ENCODE measurements at regions not wholly inside any gene's neighbourhood (a gene's known extent, or its start where the extent isn't known, plus 50 kb on each side); places are given as distances from the start of the nearest gene placed in this dataset.
A peak's percentile ranks its signal among the peaks of the same experiment; 100 is the strongest.
"Not testable (repeated sequence)": the region's sequence is repeated elsewhere in the genome, so short reads cannot be mapped to it uniquely, and the experiment has no call there.

DNA sequence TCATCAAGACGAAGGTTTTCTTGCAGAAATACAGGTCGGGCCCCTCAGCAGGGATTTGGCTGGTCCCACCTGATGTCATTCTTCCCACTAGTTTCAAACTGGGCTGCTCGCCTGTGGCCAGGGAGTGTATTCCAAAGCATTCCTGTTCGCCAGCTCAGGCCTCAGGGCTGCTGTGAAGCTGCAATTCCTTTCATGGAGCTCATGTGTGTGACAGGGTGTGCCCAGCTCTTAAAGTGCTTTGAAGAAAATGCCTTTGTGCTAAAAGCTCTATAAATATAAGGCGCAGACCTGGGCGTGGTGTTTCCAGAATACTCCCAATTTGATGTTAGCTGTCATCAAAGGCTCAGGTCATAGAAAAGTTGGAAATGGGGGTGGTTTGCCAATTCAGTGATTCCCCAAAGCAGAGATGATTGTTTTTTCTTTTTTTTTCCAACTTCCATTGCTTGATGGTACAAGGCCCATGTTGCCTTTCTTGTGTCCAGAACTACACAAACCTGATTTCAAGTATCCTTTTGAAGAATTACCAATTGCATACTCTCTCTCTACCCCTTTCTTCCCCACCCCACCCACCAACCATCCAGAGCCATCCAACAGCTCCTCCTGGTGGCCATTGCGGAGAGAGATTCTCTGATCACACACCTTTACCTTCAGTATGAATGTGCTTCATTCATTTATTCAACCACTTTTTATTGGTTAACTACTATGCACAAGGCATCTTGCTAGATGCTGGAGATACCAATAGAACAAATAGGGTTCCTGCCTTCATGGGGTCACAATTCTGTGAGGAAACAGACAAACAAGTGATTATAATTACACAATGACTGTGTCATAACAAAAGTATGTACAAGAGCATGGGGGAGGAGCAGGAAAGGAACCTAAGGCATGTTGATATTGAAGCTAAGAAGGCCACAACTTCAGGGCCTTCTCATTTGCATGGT lies 297.3 kb upstream of the LYZL1 start:
- peak; percentile 11 for DNase-seq (ENCODE audit: low read depth)

- no peak for DNase-seq (ENCODE audit: low read depth)
Observed at GRCh38 chr10:28993056-28993455, 295.8 kb upstream of the LYZL1 start.

- no peak for DNase-seq (ENCODE audit: low read depth)
Observed at GRCh38 chr10:28993861-28994260, 295.0 kb upstream of the LYZL1 start.

DNA sequence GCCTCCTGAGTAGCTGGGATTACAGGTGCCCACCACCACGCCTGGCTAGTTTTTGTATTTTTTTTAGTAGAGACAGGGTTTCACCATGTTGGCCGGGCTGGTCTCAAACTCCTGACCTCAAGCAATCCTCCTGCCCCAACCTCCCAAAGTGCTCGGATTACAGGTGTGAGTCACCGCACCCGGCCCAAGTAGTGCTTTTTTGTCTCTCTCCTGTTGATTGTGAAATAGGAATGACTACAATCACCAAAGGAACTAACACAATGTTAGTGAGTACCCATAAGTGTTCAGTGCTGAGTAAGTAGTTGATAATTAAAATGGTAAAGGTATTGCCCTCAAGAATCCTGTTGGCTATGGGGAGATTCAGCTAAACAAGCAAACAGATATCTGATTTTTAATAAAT lies 294.1 kb upstream of the LYZL1 start:
- DNase-seq (ENCODE audit: low read depth) = not testable (repeated sequence)

GRCh38 chr10:28995497-28995896 lies 293.4 kb upstream of the LYZL1 start:
- no peak for DNase-seq (ENCODE audit: low read depth)

DNA sequence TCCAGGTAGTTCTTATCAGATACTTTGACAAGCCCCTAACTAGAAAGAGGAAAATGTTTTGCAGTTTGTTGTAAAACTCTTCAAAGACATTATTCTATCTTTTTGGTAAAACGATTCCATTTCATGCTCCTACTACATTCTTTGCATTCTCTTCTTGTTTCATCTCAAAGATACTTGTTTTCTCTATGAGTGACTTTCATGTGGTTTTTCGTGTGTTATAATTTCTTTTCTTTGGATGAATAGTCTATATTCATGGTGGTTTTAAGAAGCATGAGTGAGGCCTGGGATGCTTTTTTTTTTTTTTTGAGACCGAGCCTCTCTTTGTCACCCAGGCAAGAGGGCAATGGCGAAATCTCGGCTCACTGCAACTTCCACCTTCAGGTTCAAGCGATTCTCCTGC lies 292.5 kb upstream of the LYZL1 start:
- DNase-seq (ENCODE audit: low read depth) = no peak

DNA sequence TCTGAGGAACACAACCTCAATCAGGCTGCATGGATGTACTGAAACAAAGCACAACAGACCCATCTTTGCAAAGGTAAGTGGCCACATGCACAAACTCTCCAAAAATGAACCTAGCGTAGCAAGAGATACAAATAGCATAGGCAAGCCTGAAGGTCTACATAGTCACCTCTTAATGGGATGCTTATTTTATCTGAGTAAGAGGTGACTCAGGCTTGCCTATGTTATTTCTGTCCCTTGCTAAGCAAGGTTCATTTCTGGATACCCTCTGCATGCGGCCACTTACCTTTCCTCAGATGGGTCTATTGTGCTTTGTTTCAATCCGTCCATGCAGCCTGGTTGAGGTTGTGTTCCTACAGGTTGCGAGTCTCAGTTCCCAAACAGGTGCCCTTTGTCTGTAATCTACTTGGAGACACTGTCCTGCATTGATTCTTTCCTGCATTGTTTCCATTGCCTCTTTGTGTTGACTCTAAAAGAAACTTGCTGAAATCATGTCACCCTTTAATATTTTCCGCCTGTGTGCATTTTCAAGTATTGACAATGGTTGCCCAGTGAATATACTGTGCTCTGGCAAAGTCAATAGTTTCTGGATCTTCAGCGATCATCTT lies 291.8 kb upstream of the LYZL1 start:
- DNase-seq (ENCODE audit: low read depth) = no peak

- no peak for DNase-seq (ENCODE audit: low read depth)
Observed at GRCh38 chr10:28997734-28998133, 291.1 kb upstream of the LYZL1 start.

DNA sequence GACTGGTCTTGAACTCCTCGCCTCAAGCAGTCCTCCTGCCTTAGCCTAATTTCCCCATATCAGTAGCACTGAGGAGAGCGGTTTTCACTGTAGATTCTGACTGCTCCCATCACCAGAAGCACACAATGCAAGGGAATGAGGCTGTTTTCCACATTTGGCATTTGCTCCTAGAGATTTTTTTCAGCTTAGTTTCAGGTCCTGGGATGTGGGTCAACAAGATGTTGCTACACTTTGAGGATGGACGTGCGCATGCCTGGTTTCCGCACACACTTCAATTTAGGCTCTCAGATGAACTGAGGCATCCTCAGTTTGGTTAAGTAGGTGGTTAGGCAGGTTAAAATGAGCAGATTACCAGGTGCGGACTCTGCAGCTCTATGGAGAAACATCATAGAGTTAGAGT lies 287.1 kb upstream of the LYZL1 start:
- DNase-seq (ENCODE audit: low read depth) = no peak

DNA sequence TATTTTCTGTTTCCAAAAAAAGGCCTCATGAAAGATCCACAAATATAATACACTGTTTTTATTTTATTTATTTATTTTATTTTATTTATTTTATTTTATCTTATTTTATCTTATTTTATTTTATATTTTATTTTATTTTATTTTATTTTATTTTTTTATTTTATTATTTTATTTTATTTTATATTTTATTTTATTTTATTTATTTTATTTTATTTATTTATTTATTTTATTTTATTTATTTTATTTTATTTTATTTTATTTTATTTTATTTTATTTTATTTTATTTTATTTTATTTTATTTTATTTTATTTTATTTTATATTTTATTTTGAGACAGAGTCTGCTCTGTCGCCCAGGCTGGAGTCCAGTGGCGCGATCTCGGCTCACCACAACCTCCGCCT lies 285.9 kb upstream of the LYZL1 start:
- DNase-seq (ENCODE audit: low read depth) = not testable (repeated sequence)

DNA sequence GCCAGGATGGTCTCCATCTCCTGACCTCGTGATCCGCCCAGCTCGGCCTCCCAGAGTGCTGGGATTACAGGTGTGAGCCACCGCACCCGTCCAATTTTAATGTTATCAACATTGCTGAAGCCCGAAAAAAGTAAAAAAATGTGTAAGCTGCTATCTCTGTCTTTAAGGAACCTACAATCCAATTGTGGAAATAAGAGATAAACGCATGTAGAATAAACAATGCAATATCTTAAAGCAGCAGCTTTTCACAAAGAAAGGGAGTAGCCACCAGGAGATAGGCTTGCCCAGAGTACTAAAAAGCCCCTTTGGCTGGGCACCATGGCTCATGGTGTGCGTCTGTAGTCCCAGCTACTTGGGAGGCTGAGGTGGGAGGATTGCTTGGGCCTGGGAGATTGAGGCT lies 282.9 kb upstream of the LYZL1 start:
- DNase-seq (ENCODE audit: low read depth) = no peak

DNA sequence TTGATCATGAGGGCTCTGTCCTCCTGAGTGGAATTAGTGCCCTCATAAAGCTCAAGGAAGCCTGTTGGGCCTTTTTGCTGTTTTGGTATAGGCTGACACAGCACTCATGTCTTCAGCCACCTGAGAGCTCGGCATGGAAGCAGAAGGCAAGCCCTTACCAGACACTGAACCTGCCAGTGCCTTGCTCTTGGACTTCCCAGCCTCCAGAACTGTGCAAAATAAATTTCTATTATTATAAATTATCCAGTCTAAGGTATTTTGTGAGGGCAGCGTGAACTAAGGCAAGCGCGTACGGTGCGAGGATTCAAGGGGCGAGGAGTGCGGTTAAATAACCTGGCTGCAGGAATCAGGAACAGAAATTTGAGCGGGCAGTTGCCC lies 281.5 kb upstream of the LYZL1 start:
- no peak for DNase-seq (ENCODE audit: low read depth)

DNA sequence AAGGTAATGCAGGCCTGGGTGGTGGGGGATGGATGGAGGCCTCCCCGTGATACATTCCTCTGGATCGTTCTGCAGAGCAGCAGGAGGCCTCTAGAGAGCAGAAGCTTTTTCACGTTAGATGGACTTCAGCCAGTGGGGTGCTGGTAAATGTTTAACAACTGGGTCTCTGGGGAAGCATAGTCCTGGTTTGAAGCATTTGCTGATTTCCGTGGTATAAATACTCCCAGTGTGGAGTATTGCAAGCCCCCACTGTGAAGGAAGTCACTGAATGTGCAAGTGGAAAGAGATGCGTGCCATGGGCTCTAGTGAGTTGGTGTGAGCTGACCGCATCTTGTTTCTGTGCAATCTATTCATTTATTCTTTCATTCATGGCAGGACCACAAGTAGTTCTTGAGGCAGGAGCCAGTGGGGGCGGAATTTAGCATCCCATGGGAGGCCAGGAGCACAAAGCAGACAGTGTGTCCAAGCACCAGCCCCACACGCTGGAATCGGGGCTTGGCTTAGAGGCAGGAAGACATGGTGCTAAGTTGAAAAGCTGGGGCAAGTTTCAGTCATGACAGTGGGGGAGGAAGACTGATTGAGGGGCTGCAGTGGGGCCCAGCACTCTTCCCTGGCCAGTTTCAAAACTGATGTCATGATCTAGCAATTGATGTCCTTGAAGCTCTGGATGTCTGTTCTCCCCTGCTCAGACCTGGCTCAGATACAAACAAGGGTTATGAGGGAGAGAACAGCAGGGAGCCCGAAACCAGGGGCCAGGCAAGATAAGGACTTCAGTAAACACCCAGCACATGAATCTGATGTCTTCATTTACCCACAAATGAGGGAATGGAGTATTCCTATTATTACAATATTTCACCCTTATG lies 280.9 kb upstream of the LYZL1 start:
- no peak for DNase-seq (ENCODE audit: low read depth)

- DNase-seq (ENCODE audit: low read depth) = no peak
Observed at GRCh38 chr10:29009464-29009863, 279.4 kb upstream of the LYZL1 start.

DNA sequence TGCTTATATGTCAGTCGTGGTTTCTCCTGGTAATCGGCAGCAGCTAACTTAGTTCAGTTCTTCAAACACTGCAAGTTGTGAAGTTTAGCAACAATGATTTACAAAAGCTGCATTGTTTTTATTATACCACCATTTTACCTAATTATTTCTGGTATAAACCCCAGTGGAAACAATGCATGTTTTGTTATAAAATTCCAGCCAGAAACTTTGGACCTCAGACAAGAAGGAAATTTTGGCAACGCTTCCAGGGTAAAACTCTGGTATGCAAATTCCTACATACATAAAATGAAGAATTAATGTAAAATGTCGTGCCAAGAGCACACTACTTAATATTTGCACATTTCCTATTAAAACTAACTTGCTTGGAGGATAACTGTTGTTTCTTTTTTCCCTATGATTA lies 277.4 kb upstream of the LYZL1 start:
- DNase-seq (ENCODE audit: low read depth) = no peak

- no peak for DNase-seq (ENCODE audit: low read depth)
Observed at GRCh38 chr10:29012926-29013554, 275.8 kb upstream of the LYZL1 start.

GRCh38 chr10:29021591-29021990 lies 267.3 kb upstream of the LYZL1 start:
- DNase-seq (ENCODE audit: low read depth) = no peak

- DNase-seq (ENCODE audit: low read depth) = no peak
Observed at GRCh38 chr10:29022513-29022912, 266.4 kb upstream of the LYZL1 start.

DNA sequence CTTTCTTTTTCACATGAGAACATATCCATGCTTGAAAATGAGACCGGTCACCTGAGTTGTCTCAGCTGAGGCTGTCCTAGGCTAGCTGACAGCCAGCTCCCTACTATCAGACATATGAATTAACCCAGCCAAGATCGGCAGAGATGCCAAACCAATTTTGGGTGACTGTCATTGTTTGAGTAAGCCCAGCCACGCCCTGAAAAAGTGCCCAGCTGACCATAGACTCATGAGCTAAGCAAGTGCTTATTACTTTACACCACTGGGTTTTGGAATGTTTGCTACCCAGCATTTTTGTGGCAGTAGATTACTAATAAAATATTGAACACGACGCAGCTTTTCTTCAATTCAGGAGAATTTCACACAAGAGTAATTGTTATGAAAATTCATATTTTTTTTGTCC lies 265.2 kb upstream of the LYZL1 start:
- DNase-seq (ENCODE audit: low read depth) = no peak

DNA sequence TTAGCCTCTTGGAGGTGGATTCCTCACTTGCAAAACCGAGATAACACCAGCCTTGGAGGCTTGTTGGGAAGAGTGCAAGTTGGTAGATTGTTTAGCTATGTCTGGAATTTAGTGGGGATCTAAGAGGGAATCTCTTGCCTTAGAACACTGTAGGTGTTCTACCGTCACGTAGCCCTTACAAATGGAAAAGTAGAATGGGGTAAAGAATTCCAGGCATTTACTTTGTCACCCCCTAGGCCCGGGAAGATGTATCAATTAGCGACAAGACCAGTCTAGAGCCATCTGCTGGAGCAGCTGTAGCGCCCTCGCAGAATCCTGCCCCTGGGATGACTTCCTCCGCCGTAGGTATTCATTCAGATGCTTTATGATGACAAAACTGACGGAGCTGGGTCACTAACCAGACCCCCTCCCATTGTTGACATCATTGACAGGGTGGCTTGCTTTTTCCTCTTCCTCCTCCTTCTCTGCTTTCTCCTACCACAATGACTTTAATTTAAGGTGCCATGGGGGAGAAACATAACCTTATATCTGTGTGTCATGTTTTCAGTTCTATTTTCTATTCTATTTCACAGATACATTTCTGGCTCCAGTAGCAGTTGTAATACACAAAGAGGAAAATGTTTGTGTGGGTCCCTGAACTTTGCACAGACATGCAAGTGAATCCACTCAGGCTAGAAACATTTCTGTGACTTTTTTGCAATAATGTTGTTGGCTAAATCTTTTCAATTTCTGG lies 262.6 kb upstream of the LYZL1 start:
- no peak for DNase-seq (ENCODE audit: low read depth)

- DNase-seq (ENCODE audit: low read depth) = no peak
Observed at GRCh38 chr10:29026802-29027580, 261.9 kb upstream of the LYZL1 start.

All from stimulated activated CD8-positive, alpha-beta memory T cell treated with anti-CD3 and anti-CD28 coated beads, Interleukin-4, amount 100 ng/mL, for 24 hours (primary cell).